RPMI8226 (cell line): ENCODE measurements at regions not wholly inside any gene's neighbourhood (a gene's known extent, or its start where the extent isn't known, plus 50 kb on each side); places are given as distances from the start of the nearest gene placed in this dataset.
"Not testable (repeated sequence)": the region's sequence is repeated elsewhere in the genome, so short reads cannot be mapped to it uniquely, and the experiment has no call there.

ENCODE experiments used
- DNase-seq: peaks from one replicate; pipeline ENCODE4 v3.0.0-alpha.2; 2015

DNA sequence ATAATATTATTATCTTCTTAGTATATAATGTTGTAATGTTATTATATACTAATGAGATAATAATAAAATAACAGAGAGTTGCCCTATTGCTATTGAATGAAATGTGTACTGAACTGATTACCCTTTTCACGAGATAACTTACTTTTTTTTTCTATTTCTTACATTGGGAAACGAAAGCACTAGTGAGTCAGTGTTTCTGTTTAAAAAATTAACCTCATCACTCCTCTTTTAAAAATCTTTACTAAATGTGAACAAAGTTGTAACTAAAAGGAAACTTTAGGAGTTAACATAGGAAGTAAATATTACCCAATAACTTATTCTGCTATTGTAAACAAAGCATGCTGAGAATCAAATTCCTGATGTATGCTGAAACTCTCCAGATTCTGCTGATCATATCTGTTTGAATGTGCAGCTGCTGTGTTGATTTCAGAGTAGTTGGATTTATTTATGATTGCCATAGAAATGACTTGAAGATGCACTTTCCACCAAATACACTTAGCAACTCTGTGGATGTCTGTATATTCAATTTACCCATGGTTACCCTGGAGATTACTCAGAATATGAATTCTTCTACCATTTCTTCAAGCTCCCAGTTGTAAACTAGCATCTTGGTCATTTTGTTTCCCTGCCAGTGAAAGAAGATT, 523.4 kb downstream of the TENT5A start:
- DNase-seq = no peak

DNA sequence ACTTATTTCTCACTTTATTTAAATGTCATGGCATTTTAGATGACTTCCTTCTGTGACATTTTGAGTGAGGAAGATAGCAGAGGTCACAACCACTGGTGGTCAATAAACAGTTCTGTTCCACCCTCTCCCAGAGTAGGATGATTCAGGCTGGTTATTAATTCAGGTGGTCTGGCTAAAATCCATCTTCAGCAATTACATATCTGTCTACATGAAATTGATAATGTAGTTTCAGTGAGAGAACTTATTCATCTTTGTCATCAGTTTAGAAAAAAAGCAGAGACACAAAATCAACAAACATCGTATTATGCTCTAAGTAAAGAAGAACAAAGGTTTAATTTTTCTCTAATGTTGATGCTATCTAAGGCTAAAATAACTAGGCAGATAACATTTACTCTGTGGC, 525.5 kb downstream of the TENT5A start:
- DNase-seq = no peak

GRCh38 chr6:81216668-81217067, 535.8 kb downstream of the TENT5A start:
- no peak for DNase-seq

- DNase-seq = no peak
These were observed 537.4 kb downstream of the TENT5A start for GRCh38 chr6:81215092-81215432.

- no peak for DNase-seq
These were observed 537.9 kb downstream of the TENT5A start for GRCh38 chr6:81214414-81215091.

DNA sequence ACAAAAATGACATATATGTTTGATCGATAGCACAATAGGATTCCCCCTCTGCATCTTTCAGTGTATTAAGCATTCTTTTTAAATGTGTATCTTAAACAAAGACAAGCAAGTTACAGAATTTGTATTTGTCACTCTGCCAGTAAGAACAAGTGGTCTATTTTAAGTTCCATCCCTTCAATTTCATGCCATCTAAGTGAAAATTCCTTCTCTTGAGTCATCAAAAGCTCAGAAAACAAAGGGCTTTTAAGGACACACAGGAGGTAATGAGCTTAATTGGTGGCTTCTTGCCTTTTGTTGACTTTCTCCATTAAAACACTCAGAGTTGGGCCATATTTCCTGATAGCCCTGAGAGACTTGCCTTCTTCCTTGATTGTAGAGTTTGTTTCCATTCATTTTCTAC, 547.8 kb downstream of the TENT5A start:
- DNase-seq = no peak

DNA sequence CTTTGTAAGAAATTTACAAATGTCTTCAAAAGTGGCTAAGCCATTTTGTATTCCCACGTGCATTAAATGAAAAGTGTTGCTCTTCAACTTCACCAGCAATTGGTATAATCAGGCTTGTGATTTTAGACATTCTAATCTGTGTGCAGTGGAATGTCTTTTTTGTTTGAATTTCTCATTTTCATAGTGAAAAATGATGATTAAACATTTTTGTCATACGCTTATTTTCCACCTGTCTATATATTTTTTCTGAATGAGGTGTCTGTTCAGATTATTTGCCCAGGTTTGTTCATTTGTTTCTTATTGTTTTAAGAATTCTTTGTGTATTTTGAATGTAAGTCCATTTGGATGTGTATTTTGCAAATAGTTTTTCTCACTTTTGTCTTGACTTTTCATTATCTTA, 558.1 kb downstream of the TENT5A start:
- no peak for DNase-seq

GRCh38 chr6:81172056-81172740, 580.3 kb downstream of the TENT5A start:
- DNase-seq = no peak

GRCh38 chr6:81169166-81169565, 583.3 kb downstream of the TENT5A start:
- no peak for DNase-seq

DNA sequence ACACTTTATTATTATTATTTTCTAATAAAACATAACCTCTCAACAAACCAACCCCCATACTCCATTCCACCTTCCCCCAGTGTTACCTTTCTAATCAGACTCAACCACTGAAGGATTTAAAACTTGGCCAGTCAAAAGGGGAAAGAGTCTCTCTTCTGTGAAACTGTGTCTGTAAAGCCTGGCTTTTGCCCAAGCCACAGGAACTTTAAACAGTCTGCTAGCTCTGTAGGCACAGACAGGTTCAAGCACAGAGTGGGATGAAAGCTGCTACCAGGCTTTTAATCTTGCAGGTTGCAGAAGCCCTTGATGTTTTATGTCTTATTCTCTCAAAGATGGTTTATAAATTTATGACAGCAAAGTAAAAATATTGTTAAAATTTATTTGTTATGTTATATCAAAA, 585.7 kb downstream of the TENT5A start:
- DNase-seq = no peak

DNA sequence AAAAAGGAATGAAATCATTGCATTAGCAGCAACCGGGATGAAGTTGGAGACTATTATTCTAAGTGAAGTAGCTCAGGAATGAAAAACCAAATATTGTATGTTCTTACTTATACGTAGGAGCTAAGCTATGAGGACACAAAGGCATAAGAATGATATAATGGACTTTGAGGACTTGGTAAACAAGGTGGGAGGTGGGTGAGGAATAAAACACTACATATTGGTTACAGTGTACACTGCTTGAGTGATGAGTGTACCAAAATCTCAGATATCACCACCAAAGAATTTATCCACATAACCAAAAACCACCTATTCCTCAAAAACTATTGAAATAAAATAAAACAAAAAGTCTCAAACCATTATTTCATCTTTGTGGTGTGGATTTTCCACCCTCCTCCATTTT, 593.5 kb downstream of the TENT5A start:
- no peak for DNase-seq

- no peak for DNase-seq
These were observed 603.7 kb downstream of the TENT5A start for GRCh38 chr6:81148751-81149150.

DNA sequence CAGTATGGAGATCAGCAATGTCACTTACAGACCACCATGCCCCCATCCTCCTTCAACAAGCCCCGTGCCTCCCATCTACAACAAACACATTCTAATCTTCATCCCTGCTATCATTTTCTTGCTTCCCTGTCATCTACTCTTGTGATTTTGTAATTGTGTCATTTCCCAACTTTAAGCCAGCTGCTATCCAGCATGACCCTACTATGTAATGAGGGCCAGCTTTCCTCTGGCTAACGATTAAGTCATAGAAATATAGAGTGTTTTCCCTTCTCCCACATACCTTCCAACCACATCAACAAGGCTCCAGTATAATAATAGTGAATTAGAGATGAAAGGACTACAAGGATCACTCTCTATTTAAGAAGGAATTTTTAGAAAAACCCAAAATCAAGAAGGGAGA, 607.0 kb downstream of the TENT5A start:
- DNase-seq = no peak

DNA sequence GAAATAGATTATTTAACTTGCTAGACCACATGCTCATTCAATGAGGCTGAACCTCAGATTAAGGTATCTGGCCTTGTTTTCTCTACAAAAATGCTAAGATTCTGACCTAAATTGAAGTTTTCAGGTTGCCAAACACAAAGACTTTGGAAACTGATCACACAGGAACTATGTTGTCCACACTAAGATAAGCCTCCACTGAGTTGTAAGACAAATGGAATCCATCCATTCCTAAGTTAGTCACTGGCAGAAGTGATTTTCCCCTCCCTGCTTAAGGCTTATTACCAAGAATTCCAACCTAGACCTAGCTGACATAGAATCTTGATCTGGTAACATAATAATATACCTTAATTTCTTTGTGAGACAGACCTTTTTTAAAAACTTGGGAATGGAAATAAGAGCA, 608.1 kb downstream of the TENT5A start:
- no peak for DNase-seq

DNA sequence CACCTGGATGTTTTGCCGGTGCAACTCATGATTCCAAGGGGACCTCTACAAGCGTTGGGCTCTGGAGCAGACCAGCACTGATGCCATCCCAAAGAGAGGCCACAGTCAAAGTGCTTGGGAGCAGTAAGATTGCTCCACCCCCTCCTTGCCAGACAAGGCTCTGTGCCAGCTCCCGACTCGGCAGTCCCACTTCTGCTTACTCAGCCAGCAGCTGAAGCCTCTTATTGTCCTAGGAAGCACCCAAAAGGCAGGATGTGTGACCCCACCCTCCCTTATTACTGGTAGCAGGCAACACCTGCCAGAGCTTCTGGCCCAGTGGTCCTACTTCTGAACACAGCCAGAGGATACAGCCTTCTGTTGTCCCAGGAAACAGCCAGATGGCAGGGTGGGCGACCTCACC, 614.2 kb downstream of the TENT5A start:
- DNase-seq = no peak

- DNase-seq = no peak
These were observed 621.5 kb downstream of the TENT5A start for GRCh38 chr6:81130969-81131368.

DNA sequence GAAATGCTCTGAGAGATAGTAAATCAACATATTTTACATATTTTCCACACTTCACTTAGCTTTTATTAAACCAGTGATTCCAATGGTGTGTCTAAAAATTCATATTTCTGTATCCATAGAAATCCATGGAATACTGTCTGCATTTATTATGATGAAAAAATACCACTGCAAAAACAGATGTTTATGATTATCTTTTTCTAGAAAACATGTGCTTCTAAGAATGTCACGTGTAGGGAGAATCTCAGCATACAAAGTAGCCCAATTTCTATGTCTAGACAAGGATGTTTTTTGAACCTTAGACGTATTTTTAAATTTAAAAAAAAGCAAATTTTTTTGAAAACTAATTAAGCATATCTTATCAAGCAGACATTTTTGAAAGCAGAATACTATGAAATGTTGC, 622.4 kb downstream of the TENT5A start:
- no peak for DNase-seq

DNA sequence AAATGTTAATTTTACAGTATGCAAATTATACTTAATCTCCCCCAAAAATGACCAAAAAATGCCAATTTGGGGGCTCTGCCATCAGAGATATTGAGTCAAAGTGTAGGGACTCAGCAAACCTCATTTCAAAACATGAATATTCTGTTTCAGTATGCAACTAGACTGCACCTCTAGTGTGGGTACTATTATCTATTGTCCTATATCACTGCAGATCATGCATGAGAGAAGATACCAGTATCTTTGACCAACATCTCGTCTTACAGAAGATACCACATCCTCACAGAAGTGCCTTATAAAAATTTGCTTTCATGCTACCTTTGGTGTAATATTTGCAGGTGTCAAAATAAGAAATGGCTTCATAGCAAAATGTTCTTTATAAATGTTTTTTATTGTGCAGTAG, 623.8 kb downstream of the TENT5A start:
- DNase-seq = no peak

GRCh38 chr6:81126150-81126549, 626.3 kb downstream of the TENT5A start:
- DNase-seq = no peak

- DNase-seq = no peak
These were observed 632.2 kb downstream of the TENT5A start for GRCh38 chr6:81120280-81120679.

DNA sequence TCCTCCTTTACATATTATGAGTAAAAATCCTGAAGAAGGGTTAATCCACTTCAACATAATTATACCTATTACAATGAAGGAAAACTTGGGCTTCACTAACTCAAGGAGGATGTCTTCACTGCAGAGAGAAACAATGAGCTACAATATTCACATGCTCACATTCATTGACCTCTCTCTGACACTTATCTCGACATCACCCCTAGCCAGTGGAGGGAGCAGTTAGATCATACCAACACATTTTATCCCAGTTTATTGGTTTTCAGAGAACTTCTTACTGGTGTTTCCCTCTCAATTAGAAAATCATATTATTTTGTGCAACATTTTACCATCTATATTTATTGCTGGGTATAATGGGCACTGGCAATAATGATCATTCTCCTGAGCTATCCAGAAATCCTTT, 646.5 kb downstream of the TENT5A start:
- DNase-seq = no peak

GRCh38 chr6:81098109-81098814, 654.2 kb downstream of the TENT5A start:
- DNase-seq = no peak

DNA sequence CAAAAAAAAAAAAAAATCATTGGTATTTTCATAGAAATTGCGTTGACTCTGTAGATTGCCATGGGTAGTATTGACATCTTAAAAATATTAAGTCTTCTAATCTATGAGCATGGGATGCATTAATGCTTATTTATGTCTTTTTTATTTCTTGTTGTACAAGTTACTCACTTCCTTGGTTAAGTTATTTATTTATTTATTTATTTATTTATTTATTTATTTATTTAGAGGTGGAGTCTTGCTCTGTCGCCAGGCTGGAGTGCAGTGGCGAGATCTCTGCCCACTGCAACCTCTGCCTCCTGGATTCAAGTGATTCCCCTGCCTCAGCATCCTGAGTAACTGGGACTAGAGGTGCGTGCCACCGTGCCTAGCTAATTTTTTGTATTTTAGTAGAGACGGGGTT, 656.0 kb downstream of the TENT5A start:
- not testable (repeated sequence) for DNase-seq

- no peak for DNase-seq
These were observed 659.4 kb downstream of the TENT5A start for GRCh38 chr6:81093051-81093450.
